SK-N-SH (cell line): ENCODE measurements at regions not wholly inside any gene's neighbourhood (a gene's known extent, or its start where the extent isn't known, plus 50 kb on each side); places are given as distances from the start of the nearest gene placed in this dataset.

Experiments
- CTCF ChIA-PET: fragments of 300-600, 350-600 bp; formaldehyde crosslinking; extraction: SDS; loops from one replicate; lab custom pipeline; 2021; lab: Yijun Ruan, JAX
- POLR2A ChIA-PET: fragments of 350-600 bp; sonication (Branson Sonifier 250); formaldehyde crosslinking; extraction: SDS; loops from one replicate; lab custom pipeline; 2020; ENCODE audit warnings: antibody characterized with exemption, inconsistent platforms; lab: Yijun Ruan, JAX
- DNase-seq: peaks from one replicate; pipeline ENCODE4 v3.0.0; 2012
- H2AFZ ChIP-seq: fragments of 200-600 bp; sonication (generic); 2 replicates; pipeline ENCODE4 v1.8.1; 2016; ENCODE audit warnings: antibody characterized with exemption, mild to moderate bottlenecking, low read depth
- H3F3A ChIP-seq: fragments of 200-600 bp; sonication (generic); replicated peaks from 2 replicates; pipeline ENCODE3; 2016; ENCODE audit warnings: antibody characterized with exemption, mild to moderate bottlenecking; ENCODE audit not compliant: insufficient read depth
- H3K27ac ChIP-seq, 2 experiments: fragments of 200-500 bp in 1 of 2; fragments of 200-600 bp in 1 of 2; sonication (Bioruptor generic) in 1 of 2; sonication (generic), shearing (Covaris generic) in 1 of 2; 2 replicates each; pipeline versions ENCODE4 v1.5.1 to v1.6.1; 2014 to 2016; ENCODE audit warnings: low read depth in 2 of 2, inconsistent platforms in 1 of 2, low read length in 1 of 2, mild to moderate bottlenecking in 1 of 2, mixed read lengths in 1 of 2
- H3K27me3 ChIP-seq: fragments of 200-600 bp; sonication (generic), shearing (Covaris generic); 2 replicates; pipeline ENCODE4 v1.6.1; 2016; ENCODE audit warnings: mixed run types; ENCODE audit not compliant: insufficient read depth
- H3K36me3 ChIP-seq, 2 experiments: fragments of 200-500 bp in 1 of 2; fragments of 200-600 bp in 1 of 2; sonication (Bioruptor generic) in 1 of 2; sonication (generic) in 1 of 2; replicated peaks in 1 of 2; 2 replicates each; pipeline versions ENCODE3 to v1.5.1; 2014 to 2016; ENCODE audit warnings: low read length in 1 of 2, mild to moderate bottlenecking in 1 of 2; ENCODE audit not compliant: insufficient read depth in 2 of 2, control insufficient read depth in 1 of 2
- H3K4me1 ChIP-seq, 2 experiments: fragments of 200-500 bp in 1 of 2; fragments of 200-600 bp in 1 of 2; sonication (Bioruptor generic) in 1 of 2; sonication (generic), shearing (Covaris generic) in 1 of 2; 2 replicates each; pipeline versions ENCODE4 v1.5.1 to v1.6.1; 2014 to 2016; ENCODE audit warnings: low read depth in 1 of 2, low read length in 1 of 2, mixed run types in 1 of 2; ENCODE audit not compliant: insufficient read depth in 2 of 2, control insufficient read depth in 1 of 2
- H3K4me2 ChIP-seq: fragments of 200-600 bp; sonication (generic), shearing (Covaris generic); 2 replicates; pipeline ENCODE4 v1.6.1; 2017; ENCODE audit warnings: mixed run types
- H3K4me3 ChIP-seq, 2 experiments: fragments of 200-500 bp in 1 of 2; fragments of 200-600 bp in 1 of 2; sonication (Bioruptor generic) in 1 of 2; sonication (generic), shearing (Covaris generic) in 1 of 2; 2 replicates each; pipeline versions ENCODE4 v1.5.1 to v1.8.1; 2014 to 2016; ENCODE audit warnings: low read depth in 2 of 2, inconsistent platforms in 1 of 2, low read length in 1 of 2, mild to moderate bottlenecking in 1 of 2, mixed read lengths in 1 of 2, moderate library complexity in 1 of 2
- H3K79me2 ChIP-seq: fragments of 200-600 bp; sonication (generic); 2 replicates; pipeline ENCODE4 v1.8.1; 2017; ENCODE audit warnings: mild to moderate bottlenecking; ENCODE audit not compliant: insufficient read depth
- H3K9ac ChIP-seq: fragments of 200-600 bp; sonication (generic); 2 replicates; pipeline ENCODE4 v1.6.1; 2017; ENCODE audit warnings: mixed run types
- H3K9me2 ChIP-seq: fragments of 200-600 bp; sonication (generic); 2 replicates; pipeline ENCODE4 v1.6.1; 2017; ENCODE audit warnings: mixed run types
- H3K9me3 ChIP-seq: fragments of 200-600 bp; sonication (generic); 2 replicates; pipeline ENCODE4 v1.6.1; 2017; ENCODE audit warnings: mixed run types, mild to moderate bottlenecking, moderate library complexity
- H4K20me1 ChIP-seq: fragments of 200-600 bp; sonication (generic); 2 replicates; pipeline ENCODE4 v1.6.1; 2017; ENCODE audit warnings: mild to moderate bottlenecking, mixed run types; ENCODE audit not compliant: insufficient read depth
- CTCF ChIP-seq: fragments of 200-600 bp; sonication (generic); IDR thresholded peaks from 2 replicates; pipeline ENCODE4 v1.6.1; 2017; ENCODE audit warnings: antibody characterized with exemption, mild to moderate bottlenecking, moderate library complexity
- FOSL2 ChIP-seq: IDR thresholded peaks from 2 replicates; pipeline ENCODE4 v1.4.0; 2012; ENCODE audit warnings: low read depth, mild to moderate bottlenecking, moderate library complexity, borderline replicate concordance
- FOXJ3 ChIP-seq: sonication (generic); formaldehyde crosslinking; IDR thresholded peaks from 2 replicates; pipeline ENCODE4 v1.5.1; 2020; ENCODE audit warnings: mild to moderate bottlenecking, missing genetic modification reagents
- GATA2 ChIP-seq: sonication (generic); formaldehyde crosslinking; IDR thresholded peaks from 2 replicates; pipeline ENCODE4 v1.5.0; 2020; ENCODE audit warnings: mild to moderate bottlenecking, missing genetic modification reagents
- MAX ChIP-seq: IDR thresholded peaks from 2 replicates; pipeline ENCODE4 v1.4.0; 2012; ENCODE audit warnings: low read depth
- MXI1 ChIP-seq: IDR thresholded peaks from 2 replicates; pipeline ENCODE4 v1.6.1; 2012; ENCODE audit warnings: mild to moderate bottlenecking, low read depth, low read length, improper control_type of control experiment
- NFIC ChIP-seq: IDR thresholded peaks from 2 replicates; pipeline ENCODE4 v1.4.0; 2012; ENCODE audit warnings: borderline replicate concordance
- NRF1 ChIP-seq: IDR thresholded peaks from 2 replicates; pipeline ENCODE4 v1.6.1; 2012; ENCODE audit warnings: low read depth, mild to moderate bottlenecking, low read length
- PBX3 ChIP-seq: IDR thresholded peaks from 2 replicates; pipeline ENCODE4; 2012
- POLR2AphosphoS5 ChIP-seq: IDR thresholded peaks from 2 replicates; pipeline ENCODE4 v1.6.1; 2012; ENCODE audit warnings: low read depth, low read length
- REST ChIP-seq: IDR thresholded peaks from 2 replicates; pipeline ENCODE4 v1.6.1; 2012; ENCODE audit warnings: mild to moderate bottlenecking, low read depth, low read length, moderate library complexity
- SIN3A ChIP-seq: IDR thresholded peaks from 2 replicates; pipeline ENCODE4 v1.6.1; 2012; ENCODE audit warnings: low read depth, mild to moderate bottlenecking, low read length, moderate library complexity, borderline replicate concordance
- USF1 ChIP-seq: IDR thresholded peaks from 2 replicates; pipeline ENCODE4 v1.4.0; 2012; ENCODE audit warnings: low read depth, borderline replicate concordance
- USF2 ChIP-seq: fragments of 150-350 bp; IDR thresholded peaks from 2 replicates; pipeline ENCODE4 v1.6.1; 2017; ENCODE audit warnings: antibody characterized with exemption, low read length, low read depth, borderline replicate concordance
- WGBS: methylation state at CpG from one replicate; pipeline ENCODE4 v1.1.6; 2017; ENCODE audit warnings: low lambda C conversion rate; 5-methylcytosine and 5-hydroxymethylcytosine counted together

- Histone ChIP-seq H3K9me3 (no peaks in the 10 kb centered on the region), H3K27me3 (no peaks in the 10 kb centered on the region), H3K79me2 (no peaks in the 10 kb centered on the region), H3K4me2 (no peak overlapping the region), H3K36me3 (no peaks in the 10 kb centered on the region), H2AFZ (no peak overlapping the region), H3K9ac (no peak overlapping the region), H3F3A (no peaks in the 10 kb centered on the region), H4K20me1 (no peaks in the 10 kb centered on the region), H3K4me3 (no peak overlapping the region), H3K4me1 (no peaks in the 10 kb centered on the region), H3K9me2 (no peaks in the 10 kb centered on the region), H3K27ac (no peak overlapping the region)
- 39% methylated on average over 3 of the region's 3 CpGs for WGBS
- POLR2A ChIA-PET: no interaction called here
- no peak for DNase-seq
- CTCF ChIA-PET: no interaction called here
- TF ChIP-seq USF1 (no peak), MXI1 (no peak)
Observed at GRCh38 chr7:109963741-109964140, 1127.2 kb upstream of the LRRN3 start.

GRCh38 chr7:109964780-109965179, 1126.1 kb upstream of the LRRN3 start:
- Histone ChIP-seq H3K9me2 (0 out of 2 replicates have a peak, but pooled peaks cover under 1% of the 10 kb centered on the region), H3K79me2 (no peaks in the 10 kb centered on the region), H3K36me3 (no peaks in the 10 kb centered on the region), H3F3A (no peaks in the 10 kb centered on the region), H3K27me3 (no peaks in the 10 kb centered on the region), H3K4me1 (no peaks in the 10 kb centered on the region), H2AFZ (no peak overlapping the region), H3K4me3 (no peak overlapping the region), H3K27ac (no peak overlapping the region), H4K20me1 (no peaks in the 10 kb centered on the region), H3K9ac (no peak overlapping the region), H3K4me2 (no peak overlapping the region), H3K9me3 (no peaks in the 10 kb centered on the region)
- 15% methylated on average over 2 of the region's 2 CpGs for WGBS
- TF ChIP-seq FOXJ3 (CRISPR knock-in tag) (no peak), SIN3A (no peak), MXI1 (no peak), CTCF (no peak), GATA2 (no peak), POLR2AphosphoS5 (no peak), NFIC (no peak), REST (no peak), MAX (no peak), NRF1 (no peak), FOSL2 (no peak), USF2 (no peak), PBX3 (no peak)
- no peak for DNase-seq
- ChIA-PET CTCF (no interaction called here), POLR2A (no interaction called here)
